Thoracic aorta (tissue), 2 donors: ENCODE measurements at regions not wholly inside any gene's neighbourhood (a gene's known extent, or its start where the extent isn't known, plus 50 kb on each side); places are given as distances from the start of the nearest gene placed in this dataset.

Experiments used
- ATAC-seq: fragments of 150-250 bp; one replicate; pipeline ENCODE4 v1.8.0; 2017; ENCODE audit warnings: low read depth; ENCODE audit not compliant: insufficient number of reproducible peaks, low FRiP score
- DNase-seq: peaks from one replicate; pipeline ENCODE4 v3.0.0-alpha.2; 2020; ENCODE audit warnings: low spot score
- H3K27ac ChIP-seq, 2 donors: fragments of 200-600 bp; sonication (generic); 1 replicate in 1 of 2; 2 replicates in 1 of 2; pipeline ENCODE4 v1.5.1; 2016; ENCODE audit warnings: mild to moderate bottlenecking in 2 of 2, moderate library complexity in 2 of 2
- H3K27me3 ChIP-seq: fragments of 200-600 bp; sonication (generic); replicated peaks from 2 replicates; pipeline ENCODE4 v1.6.0; 2016; ENCODE audit warnings: mild to moderate bottlenecking; ENCODE audit not compliant: insufficient read depth
- H3K36me3 ChIP-seq: fragments of 200-600 bp; sonication (generic); one replicate; pipeline ENCODE4 v1.5.1; 2016
- H3K4me1 ChIP-seq, 2 donors: fragments of 200-600 bp; sonication (generic); 1 replicate in 1 of 2; 2 replicates in 1 of 2; pipeline versions ENCODE4 v1.5.1 to v1.6.0; 2016; ENCODE audit warnings: low read depth in 2 of 2, mild to moderate bottlenecking in 1 of 2; ENCODE audit not compliant: control insufficient read depth in 1 of 2
- H3K4me3 ChIP-seq: fragments of 200-600 bp; sonication (generic); 2 replicates; pipeline ENCODE4 v1.5.1; 2016; ENCODE audit warnings: mild to moderate bottlenecking
- H3K9me3 ChIP-seq: fragments of 200-600 bp; sonication (generic); 2 replicates; pipeline ENCODE4 v1.5.1; 2016
- CTCF ChIP-seq: fragments of 200-600 bp; sonication (generic); IDR thresholded peaks from one replicate; pipeline ENCODE4 v1.5.1; 2019; ENCODE audit warnings: antibody characterized with exemption

- ATAC-seq (peak; percentile 74), DNase-seq (peak; percentile 28)
- Histone ChIP-seq H3K4me3 (no peak overlapping the region), H3K9me3 (no peaks in the 10 kb centered on the region), H3K27ac (peak overlapping the region; percentile 66 to 75), H3K27me3 (no peaks in the 10 kb centered on the region), H3K36me3 (no peaks in the 10 kb centered on the region), H3K4me1 (peaks cover 6 to 59% of the 10 kb centered on the region in 2 donors)
- no peak for TF ChIP-seq CTCF
Measured at GRCh38 chr15:62495670-62496614, 330.9 kb upstream of the C2CD4B start.

GRCh38 chr15:62497356-62497755, 332.3 kb upstream of the C2CD4B start:
- no peaks in the 10 kb centered on the region for H3K27me3 ChIP-seq
- no peak for DNase-seq
- no peak for TF ChIP-seq CTCF
- ATAC-seq = no peak
- H3K36me3 ChIP-seq = no peaks in the 10 kb centered on the region
- H3K4me3 ChIP-seq = no peak overlapping the region
- no peaks in the 10 kb centered on the region for H3K9me3 ChIP-seq
- H3K27ac ChIP-seq = peak overlapping the region; percentile 44 to 75
- peaks cover 6 to 59% of the 10 kb centered on the region in 2 donors for H3K4me1 ChIP-seq

GRCh38 chr15:62498278-62498677, 333.2 kb upstream of the C2CD4B start:
- no peaks in the 10 kb centered on the region for H3K27me3 ChIP-seq
- no peak overlapping the region for H3K4me3 ChIP-seq
- peaks cover 6 to 66% of the 10 kb centered on the region in 2 donors for H3K4me1 ChIP-seq
- peak overlapping the region; percentile 44 to 50 for H3K27ac ChIP-seq
- no peak for TF ChIP-seq CTCF
- H3K9me3 ChIP-seq = no peaks in the 10 kb centered on the region
- DNase-seq (no peak), ATAC-seq (no peak)
- H3K36me3 ChIP-seq = no peaks in the 10 kb centered on the region

- no peak for TF ChIP-seq CTCF
Measured at GRCh38 chr15:62498712-62499111, 333.6 kb upstream of the C2CD4B start.

GRCh38 chr15:62500325-62500724, 335.2 kb upstream of the C2CD4B start:
- Histone ChIP-seq H3K4me3 (no peak overlapping the region), H3K27me3 (no peaks in the 10 kb centered on the region), H3K9me3 (no peaks in the 10 kb centered on the region), H3K27ac (no peak overlapping the region), H3K36me3 (no peaks in the 10 kb centered on the region), H3K4me1 (peaks cover 4 to 72% of the 10 kb centered on the region in 2 donors)
- no peak for TF ChIP-seq CTCF
- ATAC-seq (no peak), DNase-seq (no peak)

More at GRCh38 chr15:62498712-62499111, 333.6 kb upstream of the C2CD4B start:
- DNase-seq (no peak), ATAC-seq (no peak)
- Histone ChIP-seq H3K4me1 (peaks cover 6 to 70% of the 10 kb centered on the region in 2 donors), H3K9me3 (no peaks in the 10 kb centered on the region), H3K4me3 (no peak overlapping the region), H3K36me3 (no peaks in the 10 kb centered on the region), H3K27me3 (no peaks in the 10 kb centered on the region), H3K27ac (peak overlapping the region; percentile 44 to 50)
